B cell (primary cell): ENCODE measurements at regions not wholly inside any gene's neighbourhood (a gene's known extent, or its start where the extent isn't known, plus 50 kb on each side); places are given as distances from the start of the nearest gene placed in this dataset.
"Not testable (repeated sequence)": the region's sequence is repeated elsewhere in the genome, so short reads cannot be mapped to it uniquely, and the experiment has no call there.

Experiments
- EZH2 ChIP-seq: IDR thresholded peaks from 2 replicates; pipeline ENCODE4 v1.6.1; 2012; ENCODE audit warnings: borderline replicate concordance, low read depth, mild to moderate bottlenecking, moderate library complexity, low read length; ENCODE audit not compliant: insufficient read depth, poor library complexity, severe bottlenecking
- TF ChIP-seq, protein P1 (sequence below): fragments of 200-600 bp; IDR thresholded peaks from one replicate; pipeline ENCODE4 v1.8.0; 2022; ENCODE audit warnings: antibody characterized with exemption, mild to moderate bottlenecking

- TF ChIP-seq, protein P1, sequence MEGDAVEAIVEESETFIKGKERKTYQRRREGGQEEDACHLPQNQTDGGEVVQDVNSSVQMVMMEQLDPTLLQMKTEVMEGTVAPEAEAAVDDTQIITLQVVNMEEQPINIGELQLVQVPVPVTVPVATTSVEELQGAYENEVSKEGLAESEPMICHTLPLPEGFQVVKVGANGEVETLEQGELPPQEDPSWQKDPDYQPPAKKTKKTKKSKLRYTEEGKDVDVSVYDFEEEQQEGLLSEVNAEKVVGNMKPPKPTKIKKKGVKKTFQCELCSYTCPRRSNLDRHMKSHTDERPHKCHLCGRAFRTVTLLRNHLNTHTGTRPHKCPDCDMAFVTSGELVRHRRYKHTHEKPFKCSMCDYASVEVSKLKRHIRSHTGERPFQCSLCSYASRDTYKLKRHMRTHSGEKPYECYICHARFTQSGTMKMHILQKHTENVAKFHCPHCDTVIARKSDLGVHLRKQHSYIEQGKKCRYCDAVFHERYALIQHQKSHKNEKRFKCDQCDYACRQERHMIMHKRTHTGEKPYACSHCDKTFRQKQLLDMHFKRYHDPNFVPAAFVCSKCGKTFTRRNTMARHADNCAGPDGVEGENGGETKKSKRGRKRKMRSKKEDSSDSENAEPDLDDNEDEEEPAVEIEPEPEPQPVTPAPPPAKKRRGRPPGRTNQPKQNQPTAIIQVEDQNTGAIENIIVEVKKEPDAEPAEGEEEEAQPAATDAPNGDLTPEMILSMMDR: peak; percentile 38
- TF ChIP-seq EZH2: not testable (repeated sequence)
These were observed 53.5 kb upstream of the DUX4 start for GRCh38 chr4:190120111-190120514.
